Brain microvascular endothelial cell (primary cell): ENCODE measurements at regions not wholly inside any gene's neighbourhood (a gene's known extent, or its start where the extent isn't known, plus 50 kb on each side); places are given as distances from the start of the nearest gene placed in this dataset.

Source experiments
- DNase-seq: peaks from one replicate; pipeline ENCODE4 v3.0.0-alpha.2; 2020
- H3K27ac ChIP-seq: fragments of 250-450 bp; sonication (Bioruptor Pico); 2 replicates; pipeline ENCODE4 v1.5.1; 2020; ENCODE audit warnings: mild to moderate bottlenecking, moderate library complexity
- H3K27me3 ChIP-seq: fragments of 250-450 bp; sonication (Bioruptor Pico); replicated peaks from 2 replicates; pipeline ENCODE4 v1.5.1; 2020; ENCODE audit warnings: mild to moderate bottlenecking
- H3K36me3 ChIP-seq: fragments of 250-450 bp; sonication (Bioruptor Pico); replicated peaks from 2 replicates; pipeline ENCODE4 v1.5.1; 2020; ENCODE audit warnings: mild to moderate bottlenecking
- H3K4me3 ChIP-seq: 2 replicates; pipeline ENCODE4 v1.5.1; 2011; ENCODE audit warnings: low read depth, mild to moderate bottlenecking, control low read depth, low read length, moderate library complexity
- CTCF ChIP-seq: IDR thresholded peaks from 2 replicates; pipeline ENCODE4 v1.5.1; 2011; ENCODE audit warnings: low read depth, mild to moderate bottlenecking, moderate library complexity, low read length, control low read depth, inconsistent platforms; ENCODE audit errors: missing control alignments
- in situ Hi-C: cut with HindIII; loops from 2 replicates; pipeline ENCODE4 v1.10.0; 2017; ENCODE audit warnings: low sequenced_read_pairs, low pct_ligation_motif_present

- in situ Hi-C loops, result no loop called here
- Histone ChIP-seq H3K4me3 (no peak overlapping the region), H3K36me3 (no peaks in the 10 kb centered on the region), H3K27ac (no peak overlapping the region), H3K27me3 (no peaks in the 10 kb centered on the region)
- TF ChIP-seq CTCF, result no peak
- DNase-seq, result no peak
Observed at GRCh38 chr20:24896984-24897383, 52.1 kb upstream of the CST7 start.

GRCh38 chr20:24897974-24898373 lies 51.1 kb upstream of the CST7 start:
- in situ Hi-C loops, result no loop called here
- Histone ChIP-seq H3K4me3 (no peak overlapping the region), H3K36me3 (no peaks in the 10 kb centered on the region), H3K27me3 (no peaks in the 10 kb centered on the region), H3K27ac (no peak overlapping the region)
- DNase-seq, result no peak
- TF ChIP-seq CTCF, result no peak

GRCh38 chr20:24899153-24899552 lies 49.9 kb upstream of the CST7 start:
- Histone ChIP-seq H3K4me3 (no peak overlapping the region), H3K36me3 (no peaks in the 10 kb centered on the region), H3K27me3 (no peaks in the 10 kb centered on the region), H3K27ac (no peak overlapping the region)
- in situ Hi-C loops, result no loop called here
- DNase-seq, result no peak
- no peak for TF ChIP-seq CTCF
